CD14-positive monocyte (primary cell): ENCODE measurements at regions not wholly inside any gene's neighbourhood (a gene's known extent, or its start where the extent isn't known, plus 50 kb on each side); places are given as distances from the start of the nearest gene placed in this dataset.

Source experiments
- DNase-seq, 3 donors: peaks; one replicate each; pipeline ENCODE4 v3.0.0-alpha.2; 2011 to 2022
- H2AFZ ChIP-seq: 2 replicates; pipeline ENCODE4 v1.6.0; 2012; ENCODE audit warnings: mild to moderate bottlenecking, low read depth, low read length, inconsistent platforms; ENCODE audit not compliant: insufficient read depth, poor library complexity, severe bottlenecking
- H3K27ac ChIP-seq, 2 donors: 1 replicate in 1 of 2; 2 replicates in 1 of 2; pipeline ENCODE4 v1.5.1; 2012 to 2013; ENCODE audit warnings: low read length in 2 of 2, control low read depth in 1 of 2, inconsistent platforms in 1 of 2, low read depth in 1 of 2, mild to moderate bottlenecking in 1 of 2
- H3K27me3 ChIP-seq, 2 donors: one replicate each; pipeline versions ENCODE4 v1.6.0 to v1.6.1; 2011 to 2013; ENCODE audit warnings: low read length in 2 of 2; ENCODE audit not compliant: control insufficient read depth in 2 of 2, insufficient read depth in 2 of 2
- H3K36me3 ChIP-seq, 2 donors: replicated peaks in 1 of 2; 1 replicate in 1 of 2; 2 replicates in 1 of 2; pipeline versions ENCODE4 v1.5.1 to v1.6.1; 2012 to 2013; ENCODE audit warnings: low read length in 2 of 2, control low read depth in 1 of 2, inconsistent platforms in 1 of 2, mild to moderate bottlenecking in 1 of 2; ENCODE audit not compliant: insufficient read depth in 2 of 2, control insufficient read depth in 1 of 2
- H3K4me1 ChIP-seq, 2 donors: 1 replicate in 1 of 2; 2 replicates in 1 of 2; pipeline versions ENCODE4 v1.5.1 to v1.6.1; 2012 to 2013; ENCODE audit warnings: low read length in 2 of 2, control low read depth in 1 of 2, inconsistent platforms in 1 of 2, mild to moderate bottlenecking in 1 of 2, moderate library complexity in 1 of 2; ENCODE audit not compliant: insufficient read depth in 2 of 2, control insufficient read depth in 1 of 2
- H3K4me2 ChIP-seq: replicated peaks from 2 replicates; pipeline ENCODE3; 2012; ENCODE audit warnings: low read length, moderate library complexity, mild to moderate bottlenecking; ENCODE audit not compliant: poor library complexity, severe bottlenecking; ENCODE audit errors: extremely low read depth
- H3K4me3 ChIP-seq, 3 experiments: fragments of 200-600 bp in 1 of 3; sonication (generic) in 1 of 3; replicated peaks in 1 of 3; 1 replicate in 2 of 3; 2 replicates in 1 of 3; pipeline ENCODE4 v1.5.1; 2011 to 2013; ENCODE audit warnings: low read length in 3 of 3, mild to moderate bottlenecking in 3 of 3, control low read depth in 2 of 3, low read depth in 2 of 3, inconsistent platforms in 1 of 3, moderate library complexity in 1 of 3
- H3K79me2 ChIP-seq: 2 replicates; pipeline ENCODE4 v1.6.0; 2012; ENCODE audit warnings: mild to moderate bottlenecking, control low read depth, inconsistent platforms, low read length, moderate library complexity; ENCODE audit not compliant: insufficient read depth
- H3K9ac ChIP-seq: 2 replicates; pipeline ENCODE4 v1.6.0; 2017; ENCODE audit warnings: low read length, mild to moderate bottlenecking; ENCODE audit not compliant: insufficient read depth, poor library complexity, severe bottlenecking
- H3K9me3 ChIP-seq, 2 donors: replicated peaks in 1 of 2; 1 replicate in 1 of 2; 2 replicates in 1 of 2; pipeline versions ENCODE4 v1.5.1 to v1.6.1; 2012 to 2013; ENCODE audit warnings: low read length in 2 of 2, control low read depth in 1 of 2; ENCODE audit not compliant: control insufficient read depth in 1 of 2, insufficient read depth in 1 of 2
- H4K20me1 ChIP-seq: 2 replicates; pipeline ENCODE4 v1.6.0; 2012; ENCODE audit warnings: mild to moderate bottlenecking, low read length, control low read depth, moderate library complexity; ENCODE audit not compliant: insufficient read depth
- H3K27ac Mint-ChIP-seq, 7 donors: one replicate each; pipeline ENCODE4 v1.8.0; 2020; ENCODE audit warnings: mild to moderate bottlenecking in 7 of 7, mixed read lengths in 7 of 7, moderate library complexity in 6 of 7, inconsistent platforms in 2 of 7
- H3K27me3 Mint-ChIP-seq, 3 donors: one replicate each; pipeline ENCODE4 v1.8.0; 2021 to 2022; ENCODE audit warnings: low read depth in 3 of 3, mild to moderate bottlenecking in 3 of 3, mixed read lengths in 3 of 3, moderate library complexity in 3 of 3, inconsistent platforms in 1 of 3
- H3K36me3 Mint-ChIP-seq, 2 donors: one replicate each; pipeline ENCODE4 v1.8.0; 2020; ENCODE audit warnings: mixed read lengths in 2 of 2, inconsistent platforms in 1 of 2, mild to moderate bottlenecking in 1 of 2
- H3K4me1 Mint-ChIP-seq: one replicate; pipeline ENCODE4 v1.8.0; 2020; ENCODE audit warnings: mild to moderate bottlenecking, mixed read lengths
- H3K4me3 Mint-ChIP-seq, 2 donors: one replicate each; pipeline ENCODE4 v1.8.0; 2020; ENCODE audit warnings: mild to moderate bottlenecking in 2 of 2, mixed read lengths in 2 of 2, moderate library complexity in 1 of 2
- H3K9me3 Mint-ChIP-seq, 7 donors: one replicate each; pipeline ENCODE4 v1.8.0; 2020 to 2022; ENCODE audit warnings: mixed read lengths in 7 of 7, mild to moderate bottlenecking in 6 of 7, moderate library complexity in 6 of 7, inconsistent platforms in 2 of 7
- CTCF ChIP-seq: fragments of 200-600 bp; IDR thresholded peaks from one replicate; pipeline ENCODE4 v1.8.0; 2022; ENCODE audit warnings: antibody characterized with exemption, mild to moderate bottlenecking
- WGBS: methylation state at CpG from one replicate; pipeline ENCODE4 v1.1.5; 2013; ENCODE audit warnings: missing lambda C conversion rate; ENCODE audit not compliant: insufficient coverage; 5-methylcytosine and 5-hydroxymethylcytosine counted together
- intact Hi-C, 2 donors: fragments of 100-400 bp; cut with micrococcal nuclease; formaldehyde crosslinking; loops; one replicate each; pipeline versions ENCODE4 v1.15.0 to v1.15.1; 2023

GRCh38 chr22:47307326-47307725, 544.9 kb downstream of the TBC1D22A start:
- peaks cover 0 to 7% of the 10 kb centered on the region in 2 donors for H3K9me3 ChIP-seq
- no peaks in the 10 kb centered on the region for H3K4me1 Mint-ChIP-seq
- no peak for TF ChIP-seq CTCF

GRCh38 chr22:47304854-47305253, 542.4 kb downstream of the TBC1D22A start:
- Mint-ChIP-seq H3K27me3 (no peaks in the 10 kb centered on the region), H3K9me3 (peaks cover 2 to 13% (median 7%) of the 10 kb centered on the region in 7 donors)

More at GRCh38 chr22:47307326-47307725, 544.9 kb downstream of the TBC1D22A start:
- H3K9me3 Mint-ChIP-seq: peaks cover 4 to 12% (median 8%) of the 10 kb centered on the region in 7 donors
- Histone ChIP-seq H3K4me2 (no peak overlapping the region), H3K9ac (no peak overlapping the region), H2AFZ (no peak overlapping the region), H3K27ac (no peak overlapping the region), H3K4me1 (no peaks in the 10 kb centered on the region), H3K79me2 (no peaks in the 10 kb centered on the region), H3K36me3 (no peaks in the 10 kb centered on the region), H3K27me3 (no peaks in the 10 kb centered on the region), H3K4me3 (no peak overlapping the region), H4K20me1 (no peaks in the 10 kb centered on the region)
- H3K27me3 Mint-ChIP-seq: peaks cover 0 to 2% (median 2%) of the 10 kb centered on the region in 3 donors
- no peak overlapping the region for H3K4me3 Mint-ChIP-seq
- DNase-seq: no peak
- intact Hi-C loops: no loop called here
- no peaks in the 10 kb centered on the region for H3K36me3 Mint-ChIP-seq
- WGBS: 43% methylated on average over 2 of the region's 5 CpGs
- H3K27ac Mint-ChIP-seq: no peak overlapping the region

More at GRCh38 chr22:47304854-47305253, 542.4 kb downstream of the TBC1D22A start:
- H3K36me3 Mint-ChIP-seq: no peaks in the 10 kb centered on the region
- H3K4me1 Mint-ChIP-seq: no peaks in the 10 kb centered on the region
- Histone ChIP-seq H3K4me3 (no peak overlapping the region), H3K27ac (no peak overlapping the region), H3K36me3 (no peaks in the 10 kb centered on the region), H3K4me1 (no peaks in the 10 kb centered on the region), H4K20me1 (no peaks in the 10 kb centered on the region), H2AFZ (no peak overlapping the region), H3K79me2 (no peaks in the 10 kb centered on the region), H3K4me2 (no peak overlapping the region), H3K9ac (no peak overlapping the region), H3K27me3 (no peaks in the 10 kb centered on the region), H3K9me3 (peaks cover 0 to 7% of the 10 kb centered on the region in 2 donors)
- no peak overlapping the region for H3K4me3 Mint-ChIP-seq
- H3K27ac Mint-ChIP-seq: no peak overlapping the region
- intact Hi-C loops: no loop called here
- TF ChIP-seq CTCF: no peak
- WGBS: 85% methylated on average over 2 of the region's 6 CpGs
- no peak for DNase-seq
